SK-N-SH (cell line): ENCODE measurements at regions not wholly inside any gene's neighbourhood (a gene's known extent, or its start where the extent isn't known, plus 50 kb on each side); places are given as distances from the start of the nearest gene placed in this dataset.

Experiments
- CTCF ChIA-PET: fragments of 300-600, 350-600 bp; formaldehyde crosslinking; extraction: SDS; loops from one replicate; lab custom pipeline; 2021; lab: Yijun Ruan, JAX
- POLR2A ChIA-PET: fragments of 350-600 bp; sonication (Branson Sonifier 250); formaldehyde crosslinking; extraction: SDS; loops from one replicate; lab custom pipeline; 2020; ENCODE audit warnings: antibody characterized with exemption, inconsistent platforms; lab: Yijun Ruan, JAX
- DNase-seq: peaks from one replicate; pipeline ENCODE4 v3.0.0; 2012
- H2AFZ ChIP-seq: fragments of 200-600 bp; sonication (generic); 2 replicates; pipeline ENCODE4 v1.8.1; 2016; ENCODE audit warnings: antibody characterized with exemption, mild to moderate bottlenecking, low read depth
- H3F3A ChIP-seq: fragments of 200-600 bp; sonication (generic); replicated peaks from 2 replicates; pipeline ENCODE3; 2016; ENCODE audit warnings: antibody characterized with exemption, mild to moderate bottlenecking; ENCODE audit not compliant: insufficient read depth
- H3K27ac ChIP-seq, 2 experiments: fragments of 200-500 bp in 1 of 2; fragments of 200-600 bp in 1 of 2; sonication (Bioruptor generic) in 1 of 2; sonication (generic), shearing (Covaris generic) in 1 of 2; 2 replicates each; pipeline versions ENCODE4 v1.5.1 to v1.6.1; 2014 to 2016; ENCODE audit warnings: low read depth in 2 of 2, inconsistent platforms in 1 of 2, low read length in 1 of 2, mild to moderate bottlenecking in 1 of 2, mixed read lengths in 1 of 2
- H3K27me3 ChIP-seq: fragments of 200-600 bp; sonication (generic), shearing (Covaris generic); 2 replicates; pipeline ENCODE4 v1.6.1; 2016; ENCODE audit warnings: mixed run types; ENCODE audit not compliant: insufficient read depth
- H3K36me3 ChIP-seq, 2 experiments: fragments of 200-500 bp in 1 of 2; fragments of 200-600 bp in 1 of 2; sonication (Bioruptor generic) in 1 of 2; sonication (generic) in 1 of 2; replicated peaks in 1 of 2; 2 replicates each; pipeline versions ENCODE3 to v1.5.1; 2014 to 2016; ENCODE audit warnings: low read length in 1 of 2, mild to moderate bottlenecking in 1 of 2; ENCODE audit not compliant: insufficient read depth in 2 of 2, control insufficient read depth in 1 of 2
- H3K4me1 ChIP-seq, 2 experiments: fragments of 200-500 bp in 1 of 2; fragments of 200-600 bp in 1 of 2; sonication (Bioruptor generic) in 1 of 2; sonication (generic), shearing (Covaris generic) in 1 of 2; 2 replicates each; pipeline versions ENCODE4 v1.5.1 to v1.6.1; 2014 to 2016; ENCODE audit warnings: low read depth in 1 of 2, low read length in 1 of 2, mixed run types in 1 of 2; ENCODE audit not compliant: insufficient read depth in 2 of 2, control insufficient read depth in 1 of 2
- H3K4me2 ChIP-seq: fragments of 200-600 bp; sonication (generic), shearing (Covaris generic); 2 replicates; pipeline ENCODE4 v1.6.1; 2017; ENCODE audit warnings: mixed run types
- H3K4me3 ChIP-seq, 2 experiments: fragments of 200-500 bp in 1 of 2; fragments of 200-600 bp in 1 of 2; sonication (Bioruptor generic) in 1 of 2; sonication (generic), shearing (Covaris generic) in 1 of 2; 2 replicates each; pipeline versions ENCODE4 v1.5.1 to v1.8.1; 2014 to 2016; ENCODE audit warnings: low read depth in 2 of 2, inconsistent platforms in 1 of 2, low read length in 1 of 2, mild to moderate bottlenecking in 1 of 2, mixed read lengths in 1 of 2, moderate library complexity in 1 of 2
- H3K79me2 ChIP-seq: fragments of 200-600 bp; sonication (generic); 2 replicates; pipeline ENCODE4 v1.8.1; 2017; ENCODE audit warnings: mild to moderate bottlenecking; ENCODE audit not compliant: insufficient read depth
- H3K9ac ChIP-seq: fragments of 200-600 bp; sonication (generic); 2 replicates; pipeline ENCODE4 v1.6.1; 2017; ENCODE audit warnings: mixed run types
- H3K9me2 ChIP-seq: fragments of 200-600 bp; sonication (generic); 2 replicates; pipeline ENCODE4 v1.6.1; 2017; ENCODE audit warnings: mixed run types
- H3K9me3 ChIP-seq: fragments of 200-600 bp; sonication (generic); 2 replicates; pipeline ENCODE4 v1.6.1; 2017; ENCODE audit warnings: mixed run types, mild to moderate bottlenecking, moderate library complexity
- H4K20me1 ChIP-seq: fragments of 200-600 bp; sonication (generic); 2 replicates; pipeline ENCODE4 v1.6.1; 2017; ENCODE audit warnings: mild to moderate bottlenecking, mixed run types; ENCODE audit not compliant: insufficient read depth
- CHD2 ChIP-seq: fragments of 150-350 bp; IDR thresholded peaks from 2 replicates; pipeline ENCODE4 v1.6.1; 2018; ENCODE audit warnings: low read length; ENCODE audit not compliant: partially characterized antibody
- ELF1 ChIP-seq: IDR thresholded peaks from 2 replicates; pipeline ENCODE4 v1.4.0; 2012
- EP300 ChIP-seq, 2 experiments: IDR thresholded peaks; 2 replicates each; pipeline versions ENCODE4 v1.4.0 to v1.6.1; 2012; ENCODE audit warnings: borderline replicate concordance in 1 of 2, low read depth in 1 of 2, low read length in 1 of 2
- EZH2phosphoT487 ChIP-seq: fragments of 200-600 bp; sonication (generic); IDR thresholded peaks from 2 replicates; pipeline ENCODE4 v1.6.1; 2017; ENCODE audit warnings: low read depth, mixed run types, mild to moderate bottlenecking, antibody characterized with exemption, moderate library complexity, borderline replicate concordance
- FOSL2 ChIP-seq: IDR thresholded peaks from 2 replicates; pipeline ENCODE4 v1.4.0; 2012; ENCODE audit warnings: low read depth, mild to moderate bottlenecking, moderate library complexity, borderline replicate concordance
- FOXJ3 ChIP-seq: sonication (generic); formaldehyde crosslinking; IDR thresholded peaks from 2 replicates; pipeline ENCODE4 v1.5.1; 2020; ENCODE audit warnings: mild to moderate bottlenecking, missing genetic modification reagents
- FOXM1 ChIP-seq: IDR thresholded peaks from 2 replicates; pipeline ENCODE4 v1.4.0; 2012; ENCODE audit warnings: low read depth, mild to moderate bottlenecking
- GATA2 ChIP-seq: sonication (generic); formaldehyde crosslinking; IDR thresholded peaks from 2 replicates; pipeline ENCODE4 v1.5.0; 2020; ENCODE audit warnings: mild to moderate bottlenecking, missing genetic modification reagents
- IRF3 ChIP-seq: fragments of 150-350 bp; IDR thresholded peaks from 2 replicates; pipeline ENCODE4 v1.6.1; 2016; ENCODE audit warnings: mild to moderate bottlenecking, low read depth, low read length
- JUND ChIP-seq: IDR thresholded peaks from 2 replicates; pipeline ENCODE4 v1.4.0; 2012
- RAD21 ChIP-seq: IDR thresholded peaks from 2 replicates; pipeline ENCODE4 v1.6.1; 2012; ENCODE audit warnings: mild to moderate bottlenecking, low read length
- SMC3 ChIP-seq: IDR thresholded peaks from 2 replicates; pipeline ENCODE4 v1.6.1; 2012; ENCODE audit warnings: low read depth, low read length, improper control_type of control experiment
- TCF12 ChIP-seq: IDR thresholded peaks from 2 replicates; pipeline ENCODE4 v1.4.0; 2012
- TEAD4 ChIP-seq: IDR thresholded peaks from 2 replicates; pipeline ENCODE4 v1.4.0; 2012; ENCODE audit warnings: mild to moderate bottlenecking, borderline replicate concordance; ENCODE audit not compliant: insufficient read depth
- YY1 ChIP-seq: IDR thresholded peaks from 2 replicates; pipeline ENCODE4 v1.4.0; 2012; ENCODE audit warnings: low read depth, mild to moderate bottlenecking
- ZBTB33 ChIP-seq: IDR thresholded peaks from 2 replicates; pipeline ENCODE4 v1.4.0; 2012; ENCODE audit warnings: low read depth, borderline replicate concordance
- TF ChIP-seq, protein P1 (sequence below): fragments of 200-600 bp; sonication (generic); IDR thresholded peaks from 2 replicates; pipeline ENCODE4 v1.6.1; 2017; ENCODE audit warnings: antibody characterized with exemption, mild to moderate bottlenecking, moderate library complexity
- TF ChIP-seq, protein P2 (sequence below): IDR thresholded peaks from 2 replicates; pipeline ENCODE4; 2012
- TF ChIP-seq, protein P3 (sequence below): IDR thresholded peaks from 2 replicates; pipeline ENCODE4 v1.6.1; 2012; ENCODE audit warnings: mild to moderate bottlenecking, low read depth, low read length, moderate library complexity
- TF ChIP-seq, protein P4 (sequence below): IDR thresholded peaks from 2 replicates; pipeline ENCODE4 v1.4.0; 2012; ENCODE audit warnings: low read depth, borderline replicate concordance

- TF ChIP-seq, protein P1, sequence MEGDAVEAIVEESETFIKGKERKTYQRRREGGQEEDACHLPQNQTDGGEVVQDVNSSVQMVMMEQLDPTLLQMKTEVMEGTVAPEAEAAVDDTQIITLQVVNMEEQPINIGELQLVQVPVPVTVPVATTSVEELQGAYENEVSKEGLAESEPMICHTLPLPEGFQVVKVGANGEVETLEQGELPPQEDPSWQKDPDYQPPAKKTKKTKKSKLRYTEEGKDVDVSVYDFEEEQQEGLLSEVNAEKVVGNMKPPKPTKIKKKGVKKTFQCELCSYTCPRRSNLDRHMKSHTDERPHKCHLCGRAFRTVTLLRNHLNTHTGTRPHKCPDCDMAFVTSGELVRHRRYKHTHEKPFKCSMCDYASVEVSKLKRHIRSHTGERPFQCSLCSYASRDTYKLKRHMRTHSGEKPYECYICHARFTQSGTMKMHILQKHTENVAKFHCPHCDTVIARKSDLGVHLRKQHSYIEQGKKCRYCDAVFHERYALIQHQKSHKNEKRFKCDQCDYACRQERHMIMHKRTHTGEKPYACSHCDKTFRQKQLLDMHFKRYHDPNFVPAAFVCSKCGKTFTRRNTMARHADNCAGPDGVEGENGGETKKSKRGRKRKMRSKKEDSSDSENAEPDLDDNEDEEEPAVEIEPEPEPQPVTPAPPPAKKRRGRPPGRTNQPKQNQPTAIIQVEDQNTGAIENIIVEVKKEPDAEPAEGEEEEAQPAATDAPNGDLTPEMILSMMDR: no peak
- TF ChIP-seq YY1: no peak
- TF ChIP-seq FOSL2: peak; percentile 73; the same call in 1 of the 2 replicates
- TF ChIP-seq CHD2: no peak
- TF ChIP-seq ELF1: no peak
- no peak for TF ChIP-seq EZH2phosphoT487
- TF ChIP-seq GATA2: no peak
- TF ChIP-seq SMC3: no peak
- no peak for TF ChIP-seq FOXM1
- no peak for TF ChIP-seq TEAD4
Observed at GRCh38 chr5:110258460-110259216, 467.8 kb downstream of the TMEM232 start (continued).

GRCh38 chr5:110262749-110263148 is 463.7 kb downstream of the TMEM232 start:
- no peak overlapping the region for H3K4me3 ChIP-seq
- POLR2A ChIA-PET: no interaction called here
- H3K9me2 ChIP-seq: no peaks in the 10 kb centered on the region
- peak overlapping the region in 1 of 2 experiments; percentile 28; a peak in 2 of 4 replicates for H3K27ac ChIP-seq
- H4K20me1 ChIP-seq: no peaks in the 10 kb centered on the region
- H3K79me2 ChIP-seq: no peaks in the 10 kb centered on the region
- H3K27me3 ChIP-seq: no peaks in the 10 kb centered on the region
- H3K36me3 ChIP-seq: no peaks in the 10 kb centered on the region
- H2AFZ ChIP-seq: no peak overlapping the region; the same call in 1 of the 2 replicates
- DNase-seq: no peak
- H3K9me3 ChIP-seq: no peaks in the 10 kb centered on the region
- H3K4me2 ChIP-seq: 0 out of 2 replicates have a peak overlapping the region, but pooled peaks have one; percentile 23
- H3K4me1 ChIP-seq: peaks cover 0 to 10% of the 10 kb centered on the region in 2 experiments; a peak in 3 of 4 replicates
- CTCF ChIA-PET: no interaction called here
- H3K9ac ChIP-seq: no peak overlapping the region
- H3F3A ChIP-seq: no peaks in the 10 kb centered on the region
- TF ChIP-seq RAD21 (no peak), FOXJ3 (no peak), EP300 (IDR thresholded peaks at IDR 0.05; ENCODE audit: borderline replicate concordance in 1 of 2, low read depth in 1 of 2, low read length in 1 of 2) (peak in 1 of 2 experiments; percentile 15; a peak in 1 of 4 replicates), JUND (peak; percentile 50), ZBTB33 (no peak), GATA2 (no peak), TEAD4 (0 out of 2 replicates have a peak, but pooled peaks have one; percentile 23), FOSL2 (peak; percentile 16; the same call in 1 of the 2 replicates), TCF12 (peak; percentile 47), IRF3 (no peak), YY1 (no peak), CHD2 (no peak), ELF1 (no peak)
- TF ChIP-seq, protein P2, sequence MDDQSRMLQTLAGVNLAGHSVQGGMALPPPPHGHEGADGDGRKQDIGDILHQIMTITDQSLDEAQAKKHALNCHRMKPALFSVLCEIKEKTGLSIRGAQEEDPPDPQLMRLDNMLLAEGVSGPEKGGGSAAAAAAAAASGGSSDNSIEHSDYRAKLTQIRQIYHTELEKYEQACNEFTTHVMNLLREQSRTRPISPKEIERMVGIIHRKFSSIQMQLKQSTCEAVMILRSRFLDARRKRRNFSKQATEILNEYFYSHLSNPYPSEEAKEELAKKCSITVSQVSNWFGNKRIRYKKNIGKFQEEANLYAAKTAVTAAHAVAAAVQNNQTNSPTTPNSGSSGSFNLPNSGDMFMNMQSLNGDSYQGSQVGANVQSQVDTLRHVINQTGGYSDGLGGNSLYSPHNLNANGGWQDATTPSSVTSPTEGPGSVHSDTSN: peak; percentile 42
- TF ChIP-seq, protein P3, sequence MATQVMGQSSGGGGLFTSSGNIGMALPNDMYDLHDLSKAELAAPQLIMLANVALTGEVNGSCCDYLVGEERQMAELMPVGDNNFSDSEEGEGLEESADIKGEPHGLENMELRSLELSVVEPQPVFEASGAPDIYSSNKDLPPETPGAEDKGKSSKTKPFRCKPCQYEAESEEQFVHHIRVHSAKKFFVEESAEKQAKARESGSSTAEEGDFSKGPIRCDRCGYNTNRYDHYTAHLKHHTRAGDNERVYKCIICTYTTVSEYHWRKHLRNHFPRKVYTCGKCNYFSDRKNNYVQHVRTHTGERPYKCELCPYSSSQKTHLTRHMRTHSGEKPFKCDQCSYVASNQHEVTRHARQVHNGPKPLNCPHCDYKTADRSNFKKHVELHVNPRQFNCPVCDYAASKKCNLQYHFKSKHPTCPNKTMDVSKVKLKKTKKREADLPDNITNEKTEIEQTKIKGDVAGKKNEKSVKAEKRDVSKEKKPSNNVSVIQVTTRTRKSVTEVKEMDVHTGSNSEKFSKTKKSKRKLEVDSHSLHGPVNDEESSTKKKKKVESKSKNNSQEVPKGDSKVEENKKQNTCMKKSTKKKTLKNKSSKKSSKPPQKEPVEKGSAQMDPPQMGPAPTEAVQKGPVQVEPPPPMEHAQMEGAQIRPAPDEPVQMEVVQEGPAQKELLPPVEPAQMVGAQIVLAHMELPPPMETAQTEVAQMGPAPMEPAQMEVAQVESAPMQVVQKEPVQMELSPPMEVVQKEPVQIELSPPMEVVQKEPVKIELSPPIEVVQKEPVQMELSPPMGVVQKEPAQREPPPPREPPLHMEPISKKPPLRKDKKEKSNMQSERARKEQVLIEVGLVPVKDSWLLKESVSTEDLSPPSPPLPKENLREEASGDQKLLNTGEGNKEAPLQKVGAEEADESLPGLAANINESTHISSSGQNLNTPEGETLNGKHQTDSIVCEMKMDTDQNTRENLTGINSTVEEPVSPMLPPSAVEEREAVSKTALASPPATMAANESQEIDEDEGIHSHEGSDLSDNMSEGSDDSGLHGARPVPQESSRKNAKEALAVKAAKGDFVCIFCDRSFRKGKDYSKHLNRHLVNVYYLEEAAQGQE: no peak
- TF ChIP-seq, protein P4, sequence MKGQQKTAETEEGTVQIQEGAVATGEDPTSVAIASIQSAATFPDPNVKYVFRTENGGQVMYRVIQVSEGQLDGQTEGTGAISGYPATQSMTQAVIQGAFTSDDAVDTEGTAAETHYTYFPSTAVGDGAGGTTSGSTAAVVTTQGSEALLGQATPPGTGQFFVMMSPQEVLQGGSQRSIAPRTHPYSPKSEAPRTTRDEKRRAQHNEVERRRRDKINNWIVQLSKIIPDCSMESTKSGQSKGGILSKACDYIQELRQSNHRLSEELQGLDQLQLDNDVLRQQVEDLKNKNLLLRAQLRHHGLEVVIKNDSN: no peak
